GM18502 (cell line): ENCODE measurements at regions not wholly inside any gene's neighbourhood (a gene's known extent, or its start where the extent isn't known, plus 50 kb on each side); places are given as distances from the start of the nearest gene placed in this dataset.

Source experiments
- ATAC-seq: cut with Tn5 transposase; IDR thresholded peaks from one replicate; pipeline ENCODE4 v1.9.1; 2021; ENCODE audit warnings: mild to moderate bottlenecking; ENCODE audit not compliant: unreplicated experiment, poor library complexity

- no peak for ATAC-seq
These were observed 156.6 kb downstream of the CYRIA start for GRCh38 chr2:16509042-16509441.

GRCh38 chr2:16508490-16508851, 157.2 kb downstream of the CYRIA start:
- no peak for ATAC-seq

- no peak for ATAC-seq
These were observed 157.8 kb downstream of the CYRIA start for GRCh38 chr2:16507655-16508489.

GRCh38 chr2:16506366-16506765, 159.3 kb downstream of the CYRIA start:
- ATAC-seq: no peak

GRCh38 chr2:16496426-16497388, 168.9 kb downstream of the CYRIA start:
- no peak for ATAC-seq

- ATAC-seq: no peak
These were observed 170.0 kb downstream of the CYRIA start for GRCh38 chr2:16495509-16496208.

- no peak for ATAC-seq
These were observed 170.7 kb downstream of the CYRIA start for GRCh38 chr2:16494836-16495508.

- ATAC-seq: no peak
These were observed 171.8 kb downstream of the CYRIA start for GRCh38 chr2:16493788-16494187.

GRCh38 chr2:16487686-16488085, 177.9 kb downstream of the CYRIA start:
- ATAC-seq: no peak

GRCh38 chr2:16485251-16485650, 180.4 kb downstream of the CYRIA start:
- ATAC-seq: no peak

GRCh38 chr2:16482460-16482859, 183.2 kb downstream of the CYRIA start:
- no peak for ATAC-seq

- ATAC-seq: no peak
These were observed 184.3 kb downstream of the CYRIA start for GRCh38 chr2:16481351-16481750.

GRCh38 chr2:16479721-16480120, 185.9 kb downstream of the CYRIA start:
- no peak for ATAC-seq

- ATAC-seq: no peak
These were observed 187.0 kb downstream of the CYRIA start for GRCh38 chr2:16478434-16479210.

GRCh38 chr2:16477648-16478047, 188.0 kb downstream of the CYRIA start:
- ATAC-seq: no peak

GRCh38 chr2:16476866-16477265, 188.8 kb downstream of the CYRIA start:
- ATAC-seq: no peak

GRCh38 chr2:16475986-16476567, 189.6 kb downstream of the CYRIA start:
- ATAC-seq: no peak

GRCh38 chr2:16475586-16475985, 190.0 kb downstream of the CYRIA start:
- ATAC-seq: no peak

- no peak for ATAC-seq
These were observed 192.1 kb downstream of the CYRIA start for GRCh38 chr2:16473575-16473974.
